HS-5 (cell line): ENCODE measurements at regions not wholly inside any gene's neighbourhood (a gene's known extent, or its start where the extent isn't known, plus 50 kb on each side); places are given as distances from the start of the nearest gene placed in this dataset.
"Not testable (repeated sequence)": the region's sequence is repeated elsewhere in the genome, so short reads cannot be mapped to it uniquely, and the experiment has no call there.

Experiments used
- DNase-seq: peaks from one replicate; pipeline ENCODE4 v3.0.0-alpha.2; 2012; ENCODE audit warnings: low read depth

- no peak for DNase-seq
Observed at GRCh38 chr6:93654548-93654947, 235.2 kb upstream of the EPHA7 start.

GRCh38 chr6:93644611-93645010 lies 225.3 kb upstream of the EPHA7 start:
- no peak for DNase-seq

GRCh38 chr6:93639126-93639525 lies 219.8 kb upstream of the EPHA7 start:
- no peak for DNase-seq

- not testable (repeated sequence) for DNase-seq
Observed at GRCh38 chr6:93636987-93637664, 217.8 kb upstream of the EPHA7 start.

- DNase-seq, result no peak
Observed at GRCh38 chr6:93624408-93624807, 205.0 kb upstream of the EPHA7 start.

GRCh38 chr6:93621442-93621841 lies 202.1 kb upstream of the EPHA7 start:
- no peak for DNase-seq

- no peak for DNase-seq
Observed at GRCh38 chr6:93604951-93605350, 185.6 kb upstream of the EPHA7 start.

- DNase-seq, result no peak
Observed at GRCh38 chr6:93592417-93592816, 173.1 kb upstream of the EPHA7 start.

- DNase-seq, result no peak
Observed at GRCh38 chr6:93586306-93586705, 166.9 kb upstream of the EPHA7 start.

GRCh38 chr6:93584300-93584699 lies 164.9 kb upstream of the EPHA7 start:
- DNase-seq, result no peak

- no peak for DNase-seq
Observed at GRCh38 chr6:93581371-93581770, 162.0 kb upstream of the EPHA7 start.

GRCh38 chr6:93580446-93580845 lies 161.1 kb upstream of the EPHA7 start:
- no peak for DNase-seq

- no peak for DNase-seq
Observed at GRCh38 chr6:93575495-93576267, 156.3 kb upstream of the EPHA7 start.

GRCh38 chr6:93574299-93574698 lies 154.9 kb upstream of the EPHA7 start:
- DNase-seq, result no peak

- DNase-seq, result no peak
Observed at GRCh38 chr6:93571346-93571745, 152.0 kb upstream of the EPHA7 start.

- no peak for DNase-seq
Observed at GRCh38 chr6:93568169-93568568, 148.8 kb upstream of the EPHA7 start.

GRCh38 chr6:93567164-93567563 lies 147.8 kb upstream of the EPHA7 start:
- DNase-seq, result no peak

GRCh38 chr6:93566285-93566684 lies 146.9 kb upstream of the EPHA7 start:
- DNase-seq, result no peak

- peak; percentile 29 for DNase-seq
Observed at GRCh38 chr6:93562582-93562981, 143.2 kb upstream of the EPHA7 start.

GRCh38 chr6:93555292-93555691 lies 135.9 kb upstream of the EPHA7 start:
- DNase-seq, result no peak

- DNase-seq, result no peak
Observed at GRCh38 chr6:93554018-93554417, 134.7 kb upstream of the EPHA7 start.

- no peak for DNase-seq
Observed at GRCh38 chr6:93550551-93551276, 131.4 kb upstream of the EPHA7 start.

- no peak for DNase-seq
Observed at GRCh38 chr6:93549868-93550267, 130.5 kb upstream of the EPHA7 start.
